HUDEP-2 (cell line): ENCODE measurements at regions not wholly inside any gene's neighbourhood (a gene's known extent, or its start where the extent isn't known, plus 50 kb on each side); places are given as distances from the start of the nearest gene placed in this dataset.
A peak's percentile ranks its signal among the peaks of the same experiment; 100 is the strongest.
"Not testable (repeated sequence)": the region's sequence is repeated elsewhere in the genome, so short reads cannot be mapped to it uniquely, and the experiment has no call there.

Experiments
- DNase-seq, 76 experiments: peaks; one replicate each; lab custom pipeline; 2025; ENCODE audit not compliant: unreplicated experiment in 76 of 76; lab: John Stamatoyannopoulos, UW

DNA sequence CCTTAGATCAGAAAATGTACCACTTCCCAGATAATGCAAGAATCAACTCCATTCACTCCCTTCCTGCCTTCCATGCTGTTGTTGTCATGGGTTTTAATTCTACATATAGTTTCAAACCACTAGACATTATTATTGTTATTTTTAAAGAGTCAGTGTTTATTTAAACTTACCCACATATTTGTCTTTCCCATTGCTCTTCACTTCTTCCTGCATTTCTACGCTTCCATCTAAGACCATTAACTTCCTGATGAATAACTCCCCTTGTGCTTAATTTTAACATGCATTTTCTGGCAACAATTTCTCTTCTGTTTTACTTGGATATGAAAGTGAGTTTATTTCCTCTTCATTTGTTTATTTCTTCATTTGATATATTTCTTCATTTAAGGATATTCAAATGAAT is 127.1 kb upstream of the FHIT start:
- DNase-seq: no peak

DNA sequence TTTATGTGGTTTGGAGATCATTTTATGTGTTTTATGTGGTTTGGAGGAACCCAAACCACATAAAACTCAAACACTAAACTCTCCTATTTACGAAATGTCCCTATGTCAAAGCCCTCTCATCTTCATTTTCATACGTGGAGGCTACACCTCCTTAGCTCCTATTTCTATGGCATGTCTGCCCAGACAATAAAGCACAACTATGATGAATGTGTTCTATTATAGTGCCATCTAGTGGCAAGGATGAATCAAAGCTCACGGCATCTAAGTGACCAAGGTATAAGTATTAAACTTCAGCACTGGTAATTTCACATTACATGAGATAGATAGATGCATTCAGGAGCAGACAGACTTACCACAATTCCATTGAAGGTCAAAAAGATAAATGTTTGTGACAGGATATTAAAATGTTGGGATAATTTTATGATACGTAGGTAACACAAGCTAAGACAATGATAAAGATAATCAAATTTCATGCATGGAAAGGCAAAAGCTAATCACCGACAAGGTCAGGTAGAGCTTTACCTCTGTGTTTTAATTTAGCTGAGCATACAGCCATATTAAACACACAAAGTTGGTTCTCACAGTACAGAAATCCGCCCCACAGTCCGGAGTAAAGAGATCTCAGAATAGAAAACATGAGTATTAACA is 130.6 kb upstream of the FHIT start:
- DNase-seq: peak in 29 of 76 experiments; percentile 1 to 64 (median 20)

DNA sequence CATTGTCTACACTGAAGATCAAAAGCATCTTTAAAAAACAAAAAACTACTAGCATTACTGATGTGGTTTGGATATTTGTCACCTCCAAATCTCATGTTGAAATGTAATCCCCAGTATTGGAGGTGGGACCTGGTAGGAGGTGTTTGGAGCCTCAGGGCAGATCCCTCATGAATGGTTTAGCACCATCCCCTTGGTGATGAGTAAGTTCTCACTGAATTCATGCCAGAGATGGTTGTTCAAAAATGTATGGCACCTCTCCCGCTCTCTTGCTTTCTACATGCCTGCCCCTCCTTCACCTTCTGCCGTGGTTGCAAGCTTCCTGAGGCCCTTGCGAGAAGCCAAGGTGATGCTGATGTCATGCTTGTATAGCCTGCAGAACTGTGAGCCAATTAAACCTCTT is 136.6 kb upstream of the FHIT start:
- no peak for DNase-seq

DNA sequence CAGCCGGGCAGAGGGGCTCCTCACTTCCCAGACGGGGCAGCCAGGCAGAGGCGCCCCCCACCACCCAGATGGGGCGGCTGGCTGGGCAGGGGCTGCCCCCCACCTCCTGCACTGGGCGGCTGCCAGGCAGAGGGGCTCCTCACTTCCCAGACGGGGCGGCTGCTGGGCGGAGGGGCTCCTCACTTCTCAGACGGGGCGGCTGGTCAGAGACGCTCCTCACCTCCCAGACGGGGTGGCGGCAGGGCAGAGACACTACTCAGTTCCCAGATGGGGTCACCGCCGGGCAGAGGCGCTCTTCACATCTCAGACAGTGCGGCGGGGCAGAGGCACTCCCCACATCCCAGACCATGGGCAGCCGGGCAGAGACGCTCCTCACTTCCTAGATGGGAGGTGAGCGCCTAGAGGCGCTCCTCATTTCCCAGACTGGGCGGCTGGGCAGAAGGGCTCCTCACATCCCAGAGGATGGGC is 142.3 kb upstream of the FHIT start:
- not testable (repeated sequence) for DNase-seq

DNA sequence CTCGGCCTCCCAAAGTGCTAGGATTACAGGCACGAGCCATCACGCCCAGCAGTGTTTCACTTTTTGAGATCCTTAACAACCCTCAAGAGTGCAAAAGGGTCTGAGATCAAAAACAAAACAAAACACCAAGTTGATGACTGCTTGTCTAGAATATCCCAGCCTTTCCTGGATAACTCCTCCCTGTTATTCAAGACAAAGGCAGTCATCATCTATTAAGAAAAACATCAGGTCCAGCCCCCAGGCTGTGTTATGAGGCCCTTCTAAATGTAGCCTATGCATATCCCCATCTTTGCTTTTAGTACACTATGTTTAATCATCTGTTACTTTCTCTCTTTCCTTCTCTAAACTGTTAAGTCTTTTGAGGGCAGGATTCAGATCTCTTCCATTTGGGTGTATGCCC is 150.1 kb upstream of the FHIT start:
- no peak for DNase-seq

DNA sequence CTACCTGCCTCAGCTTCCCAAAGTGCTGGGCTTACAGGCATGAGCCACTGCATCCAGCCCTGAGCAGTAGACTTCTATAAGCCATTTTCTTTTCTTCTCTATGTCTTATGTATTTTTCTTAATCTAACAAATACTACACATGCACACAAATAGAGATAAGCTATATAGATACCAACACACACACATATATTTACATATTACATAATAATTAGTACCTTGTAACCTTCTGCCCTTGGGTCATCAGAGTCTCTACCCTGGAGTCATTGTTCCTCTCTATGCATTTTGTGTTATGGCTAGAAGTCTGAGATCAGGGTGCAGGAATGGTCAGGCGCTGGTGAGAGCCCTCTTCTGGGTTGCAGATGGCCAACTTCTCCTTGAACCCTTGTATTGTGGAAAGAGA is 154.0 kb upstream of the PTPRG start:
- DNase-seq: no peak

DNA sequence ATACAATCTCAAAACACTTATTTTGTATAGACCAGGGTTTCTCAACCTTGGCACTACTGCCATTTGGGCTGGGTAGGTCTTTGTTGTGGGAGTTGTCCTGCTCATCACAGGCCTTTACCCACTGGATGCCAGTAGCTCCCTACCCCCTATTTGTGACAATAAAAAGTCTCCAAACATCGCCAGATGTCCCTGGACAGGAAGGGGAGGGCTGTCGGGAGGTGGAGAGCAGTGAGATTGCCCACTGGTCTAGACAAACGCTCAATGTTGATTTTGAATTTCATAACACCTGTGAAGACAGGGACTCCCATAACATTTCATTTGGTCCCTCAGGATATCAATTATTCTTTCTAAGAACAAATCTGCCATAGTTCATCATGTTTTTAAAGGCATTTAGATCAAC is 151.7 kb upstream of the PTPRG start:
- no peak for DNase-seq

DNA sequence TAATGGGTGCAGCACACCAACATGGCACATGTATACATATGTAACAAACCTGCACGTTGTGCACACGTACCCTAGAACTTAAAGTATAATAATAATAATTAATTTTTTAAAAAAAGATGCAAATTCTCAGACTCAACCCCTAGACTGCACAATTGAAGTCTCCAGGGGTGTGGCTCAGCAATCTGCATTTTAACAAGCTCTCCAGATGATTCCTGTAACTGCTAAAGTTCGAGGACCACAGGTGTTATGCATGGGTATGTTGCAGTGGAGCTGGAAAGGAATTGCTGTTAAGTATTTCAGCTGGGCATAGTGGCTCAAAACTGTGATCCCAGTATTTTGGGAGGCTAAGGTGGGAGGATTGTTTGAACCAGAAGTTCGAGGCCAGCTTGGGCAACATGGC is 151.0 kb upstream of the PTPRG start:
- DNase-seq: not testable (repeated sequence)

DNA sequence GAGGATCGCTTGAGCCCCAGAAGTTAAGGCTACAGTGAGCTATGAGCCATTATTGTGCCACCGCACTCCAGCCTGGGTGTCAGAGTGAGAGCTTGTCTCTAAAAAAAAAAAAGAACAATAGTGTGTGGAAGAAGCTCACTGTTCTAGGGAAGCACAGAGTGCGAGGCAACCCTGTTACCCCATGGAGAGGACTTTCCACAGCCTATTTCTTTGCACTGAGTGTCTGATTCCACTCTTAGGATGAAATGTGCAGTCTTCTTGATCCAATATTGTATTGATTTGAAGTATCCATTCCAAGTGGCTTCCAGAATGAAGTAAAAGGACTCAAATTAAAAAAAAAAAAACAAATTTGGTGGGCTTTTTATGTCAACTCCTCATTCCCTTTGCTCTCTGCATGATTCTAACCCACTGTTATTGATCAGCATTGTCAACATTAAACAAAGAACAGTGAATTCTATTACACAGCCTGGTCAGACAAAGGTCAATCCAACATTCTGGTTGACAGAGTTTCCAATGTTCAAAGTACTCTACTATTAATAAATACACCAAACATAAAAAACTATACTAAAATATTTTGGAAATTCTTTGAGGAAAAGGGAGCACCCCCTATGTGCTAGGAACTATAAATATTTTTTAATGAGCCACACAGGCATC is 150.2 kb upstream of the PTPRG start:
- DNase-seq: no peak

DNA sequence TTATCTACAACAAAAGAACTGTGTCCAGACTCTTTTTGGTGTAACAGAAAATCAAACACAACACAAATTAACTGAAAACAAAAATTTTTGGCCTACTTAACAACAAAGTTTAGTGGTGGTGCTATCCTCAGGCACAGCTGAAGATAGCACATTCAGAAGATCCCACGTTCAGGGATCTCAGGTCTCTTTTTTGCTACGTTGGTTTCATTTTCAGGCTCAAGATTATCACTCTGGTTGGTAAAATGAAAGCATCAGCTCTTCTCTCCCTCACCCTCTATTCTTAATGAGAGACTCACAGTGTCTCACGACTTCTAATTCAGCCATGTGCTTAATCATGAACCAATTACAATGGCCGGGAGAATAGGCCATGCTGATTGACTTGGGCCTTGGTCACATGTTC is 146.9 kb upstream of the PTPRG start:
- no peak for DNase-seq

DNA sequence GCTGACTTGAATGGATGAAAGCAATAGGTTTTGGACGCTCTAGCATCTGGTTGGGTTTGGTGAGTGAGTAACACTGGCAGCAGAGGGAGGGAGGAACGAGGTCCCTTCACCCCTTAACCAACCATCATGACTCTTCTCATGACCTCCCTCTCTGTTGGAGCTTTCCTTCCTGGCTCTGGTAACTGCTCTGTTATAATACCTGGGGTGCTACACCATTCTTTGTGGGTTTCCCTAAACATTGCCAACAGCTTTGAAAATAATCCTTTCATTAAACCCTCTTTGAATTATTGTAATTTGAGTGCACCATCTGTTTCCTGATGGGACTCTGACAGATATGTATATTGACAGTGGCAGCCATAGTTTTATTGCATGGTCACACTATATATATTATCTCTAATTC is 146.2 kb upstream of the PTPRG start:
- DNase-seq: no peak

DNA sequence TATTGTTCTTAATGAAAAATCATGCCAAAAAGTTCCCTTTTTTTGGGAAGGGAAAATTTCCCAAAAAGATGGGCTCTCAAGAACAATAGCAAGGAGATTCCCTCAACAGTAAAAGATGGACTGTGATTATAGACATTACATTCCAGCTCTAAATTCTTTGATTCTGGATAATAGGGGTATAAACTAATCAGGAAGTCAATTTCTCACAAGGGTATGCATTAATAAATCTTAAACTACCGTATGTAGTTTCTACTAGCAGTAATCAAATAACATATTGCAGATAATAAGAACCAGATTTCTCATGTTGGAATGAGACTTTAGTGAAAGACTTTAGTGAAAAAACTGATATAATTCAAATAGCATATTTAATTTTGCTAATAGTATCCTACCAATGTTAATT is 144.8 kb upstream of the PTPRG start:
- DNase-seq: no peak

DNA sequence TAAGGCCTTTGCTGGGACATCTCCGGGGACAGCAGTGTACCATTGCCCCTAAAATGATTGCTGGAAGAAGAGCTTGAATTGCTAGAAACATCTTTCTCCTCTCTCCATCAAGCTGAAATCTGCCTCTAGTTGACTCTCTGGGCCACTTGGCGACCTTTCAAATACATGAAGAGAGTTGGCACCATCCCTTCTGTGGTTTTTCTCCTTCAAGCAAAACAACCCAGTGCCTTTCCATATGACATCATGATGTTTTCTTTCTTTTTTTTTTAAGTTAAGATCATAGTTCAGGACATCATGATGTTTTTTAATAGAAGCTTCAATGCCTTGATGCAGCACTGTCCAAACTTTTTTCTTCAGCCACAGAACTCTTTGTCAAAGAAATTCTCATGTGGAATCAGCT is 144.0 kb upstream of the PTPRG start:
- DNase-seq: no peak

DNA sequence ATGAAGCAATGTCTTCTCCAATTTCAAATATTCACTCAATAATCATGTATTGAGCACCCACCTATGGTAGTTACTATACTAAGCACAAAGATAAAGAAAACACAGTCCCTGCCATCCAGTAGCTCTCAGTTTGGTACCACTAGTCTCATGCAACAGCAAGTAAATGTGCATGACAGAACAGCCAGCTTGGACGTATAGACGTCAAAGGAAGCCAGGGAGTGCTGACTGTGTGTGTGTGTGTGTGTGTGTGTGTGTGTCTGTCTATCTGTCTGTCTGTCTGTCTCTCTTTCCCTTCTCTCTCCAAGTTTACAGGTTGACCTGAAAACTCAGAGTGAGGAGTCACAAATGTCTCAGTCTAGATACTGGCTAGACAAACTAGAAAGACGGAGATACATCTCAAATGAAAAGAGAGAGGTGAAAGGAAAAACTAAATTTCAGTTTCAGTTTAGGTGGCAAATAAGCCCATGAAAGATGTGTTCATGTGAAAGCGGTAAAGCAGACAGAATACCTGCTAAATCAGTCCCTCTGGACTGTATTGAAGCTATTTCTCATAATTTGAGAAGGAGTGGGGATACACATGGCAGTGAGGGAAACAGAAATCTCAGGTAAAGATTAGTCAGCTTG is 141.1 kb upstream of the PTPRG start:
- DNase-seq: no peak

DNA sequence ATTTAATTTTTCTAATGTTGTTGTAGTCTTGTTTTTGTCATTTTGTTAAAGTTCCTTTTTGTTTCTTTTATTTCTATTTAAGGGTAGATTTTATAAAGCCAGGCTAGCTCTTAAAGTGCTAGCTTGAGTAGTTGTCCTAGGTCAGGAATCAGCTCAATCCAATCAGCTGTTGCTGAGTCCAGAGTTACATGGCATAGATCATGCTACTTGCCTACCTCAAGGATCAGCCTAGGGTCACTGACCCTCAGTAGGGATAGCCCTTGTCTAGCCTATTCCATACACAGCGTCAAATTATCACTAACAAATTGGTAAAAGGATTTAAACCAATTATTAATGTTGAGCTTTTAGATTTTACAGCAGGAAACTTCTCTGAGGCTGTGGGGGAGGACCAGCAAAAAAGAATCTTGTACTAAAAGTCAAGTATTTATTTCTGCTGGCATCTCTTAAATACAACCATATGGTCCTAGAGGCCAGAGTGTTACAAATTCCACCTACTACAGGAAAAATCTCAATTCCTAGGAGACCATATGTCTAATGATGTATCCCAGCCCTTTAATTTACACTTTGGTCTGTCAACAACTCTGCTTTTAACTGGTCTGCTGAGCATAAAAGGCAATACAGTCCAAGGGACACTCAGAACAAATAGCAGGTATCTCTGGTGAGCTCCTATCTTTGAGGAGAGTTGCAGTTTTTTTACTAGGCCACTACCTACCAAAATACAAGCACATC is 138.3 kb upstream of the PTPRG start:
- no peak for DNase-seq

DNA sequence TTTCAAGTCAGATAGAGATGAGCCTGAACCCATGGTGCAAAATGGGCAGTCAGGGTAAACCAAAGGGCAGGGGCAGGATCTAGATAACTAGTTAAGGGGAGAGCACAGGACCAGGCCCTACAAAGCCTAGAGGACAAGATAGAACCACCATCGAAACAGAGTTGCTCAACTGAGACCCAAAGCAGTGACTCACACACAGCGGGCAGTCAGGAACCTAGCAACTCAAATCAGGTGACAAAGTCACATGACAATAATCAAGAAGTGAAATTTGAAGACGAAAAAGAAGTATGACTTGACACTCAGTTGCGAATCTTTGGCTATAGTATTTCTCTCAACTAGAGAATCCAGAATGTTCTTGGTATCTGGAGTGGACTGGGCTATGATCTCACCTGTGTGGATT is 136.0 kb upstream of the PTPRG start:
- no peak for DNase-seq

DNA sequence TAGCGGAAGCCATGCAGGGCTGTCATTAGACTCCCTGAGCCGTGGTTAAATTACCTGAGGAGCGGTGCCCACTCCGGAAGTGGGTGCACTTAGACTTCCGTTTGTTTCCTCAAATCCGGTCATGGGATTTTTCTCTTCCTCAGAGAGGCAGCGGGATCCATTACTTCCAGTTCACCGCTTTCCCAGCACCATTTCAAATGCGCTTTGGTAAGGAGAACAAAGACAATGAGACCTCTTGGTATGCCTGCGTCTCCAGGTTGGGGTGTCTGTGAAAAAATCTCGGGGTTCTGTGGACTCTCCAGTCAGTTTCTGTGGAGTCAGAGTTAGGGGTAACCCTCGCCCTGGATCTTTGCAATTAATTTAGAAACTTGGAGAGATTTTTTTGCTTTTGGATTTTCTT is 132.3 kb upstream of the PTPRG start:
- no peak for DNase-seq

DNA sequence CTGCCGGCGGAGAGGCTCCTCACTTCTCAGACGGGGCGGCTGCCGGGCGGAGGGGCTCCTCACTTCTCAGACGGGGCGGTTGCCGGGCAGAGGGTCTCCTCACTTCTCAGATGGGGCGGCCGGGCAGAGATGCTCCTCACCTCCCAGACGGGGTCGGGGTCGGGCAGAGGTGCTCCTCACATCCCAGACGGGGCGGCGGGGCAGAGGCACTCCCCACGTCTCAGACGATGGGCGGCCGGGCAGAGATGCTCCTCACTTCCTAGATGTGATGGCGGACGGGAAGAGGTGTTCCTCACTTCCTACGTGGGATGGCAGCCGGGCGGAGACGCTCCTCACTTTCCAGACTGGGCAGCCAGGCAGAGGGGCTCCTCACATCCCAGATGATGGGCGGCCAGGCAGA is 126.5 kb upstream of the PTPRG start:
- DNase-seq: not testable (repeated sequence)

DNA sequence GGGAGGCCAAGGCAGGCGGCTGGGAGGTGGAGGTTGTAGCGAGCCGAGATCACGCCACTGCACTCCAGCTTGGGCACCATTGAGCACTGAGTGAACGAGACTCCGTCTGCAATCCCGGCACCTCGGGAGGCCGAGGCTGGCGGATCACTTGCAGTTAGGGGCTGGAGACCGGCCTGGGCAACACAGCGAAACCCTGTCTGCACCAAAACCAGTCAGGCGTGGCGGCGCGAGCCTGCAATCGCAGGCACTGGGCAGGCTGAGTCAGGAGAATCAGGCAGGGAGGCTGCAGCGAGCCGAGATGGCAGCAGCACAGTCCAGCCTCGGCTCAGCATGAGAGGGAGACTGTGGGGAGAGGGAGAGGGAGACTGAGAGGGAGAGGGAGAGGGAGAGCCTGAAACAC is 126.0 kb upstream of the PTPRG start:
- not testable (repeated sequence) for DNase-seq

DNA sequence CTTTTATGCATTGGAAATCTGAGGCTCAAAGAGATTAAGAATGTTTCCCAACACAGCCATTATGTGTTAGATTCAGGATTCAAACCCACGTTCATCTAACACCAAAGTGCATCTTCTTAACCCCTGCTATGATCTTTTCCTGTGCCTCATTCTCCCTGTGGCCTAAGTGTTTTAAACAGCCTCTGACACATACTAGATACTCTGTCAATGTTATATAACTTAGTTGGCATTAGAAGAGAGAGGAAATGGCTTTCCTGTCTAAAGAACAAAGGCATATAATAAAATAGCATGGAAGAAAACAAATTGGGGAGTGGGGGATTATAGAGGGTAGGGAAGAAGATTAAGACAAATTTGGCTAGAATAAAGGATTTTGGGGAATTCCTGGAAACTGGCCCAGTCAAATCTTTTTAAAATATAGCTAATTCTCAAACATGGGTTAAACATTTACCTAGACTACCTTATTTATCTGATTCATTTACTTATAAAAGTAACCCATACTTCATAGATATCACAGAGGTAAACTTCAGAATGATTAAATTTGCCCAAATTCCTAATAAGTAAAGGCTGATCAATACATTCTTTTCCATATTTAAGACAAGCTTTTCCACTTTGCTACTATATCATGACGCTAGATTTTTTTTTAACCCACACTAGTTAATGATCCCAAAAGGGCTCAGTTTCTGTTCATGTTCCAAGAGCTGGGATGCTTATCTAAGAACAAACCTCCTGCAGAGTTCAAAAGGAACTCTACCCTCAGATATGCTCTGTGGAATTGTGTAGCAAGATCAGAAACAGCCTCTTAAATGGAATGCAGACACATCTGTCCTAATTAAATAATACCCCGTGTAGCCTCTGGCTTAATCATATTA is 122.9 kb upstream of the PTPRG start:
- DNase-seq: no peak

DNA sequence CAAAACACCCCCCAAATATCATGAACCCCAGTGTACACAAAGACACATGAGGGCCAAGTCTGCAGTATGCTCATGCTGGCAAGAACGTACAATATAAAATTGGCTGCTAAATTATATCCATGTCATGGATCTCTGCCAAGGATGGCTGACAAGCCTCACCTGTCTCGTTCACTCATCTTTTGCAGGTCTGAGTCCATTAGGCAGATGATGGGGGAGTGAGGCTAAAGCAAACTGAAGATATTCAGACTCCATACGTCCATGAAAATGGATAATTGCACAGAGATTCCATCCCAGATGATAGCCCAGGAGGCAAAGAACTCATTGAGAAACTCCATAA is 122.3 kb upstream of the PTPRG start:
- no peak for DNase-seq
